Astrocyte (in vitro differentiated cells and primary cell): ENCODE measurements at regions not wholly inside any gene's neighbourhood (a gene's known extent, or its start where the extent isn't known, plus 50 kb on each side); places are given as distances from the start of the nearest gene placed in this dataset.
A peak's percentile ranks its signal among the peaks of the same experiment; 100 is the strongest.

ENCODE experiments used
- DNase-seq: peaks from one replicate; pipeline ENCODE4 v3.0.0-alpha.2; 2010; ENCODE audit warnings: low read depth
- FAIRE-seq: peaks from 2 replicates; lab custom pipeline; 2011; peaks lifted over from hg19 to GRCh38; lab: Jason Lieb, UNC
- H2AFZ ChIP-seq: 2 replicates; pipeline ENCODE4 v1.6.0; 2012; ENCODE audit warnings: low read depth, low read length, inconsistent platforms
- H3K27ac ChIP-seq: 2 replicates; pipeline ENCODE4 v1.5.1; 2011; ENCODE audit warnings: low read depth, low read length, inconsistent platforms
- H3K27me3 ChIP-seq: 2 replicates; pipeline ENCODE4 v1.6.0; 2011; ENCODE audit warnings: low read length, inconsistent platforms; ENCODE audit not compliant: insufficient read depth
- H3K36me3 ChIP-seq: 2 replicates; pipeline ENCODE4 v1.5.1; 2011; ENCODE audit warnings: low read length, inconsistent platforms; ENCODE audit not compliant: insufficient read depth
- H3K4me1 ChIP-seq: 2 replicates; pipeline ENCODE4 v1.5.1; 2011; ENCODE audit warnings: low read length, inconsistent platforms; ENCODE audit not compliant: insufficient read depth
- H3K4me2 ChIP-seq: 2 replicates; pipeline ENCODE4 v1.6.0; 2012; ENCODE audit warnings: low read length, inconsistent platforms
- H3K4me3 ChIP-seq: 2 replicates; pipeline ENCODE4 v1.5.1; 2011; ENCODE audit warnings: low read depth, mild to moderate bottlenecking, low read length, inconsistent platforms; ENCODE audit not compliant: insufficient read depth
- H3K79me2 ChIP-seq: 2 replicates; pipeline ENCODE4 v1.6.0; 2012; ENCODE audit warnings: mild to moderate bottlenecking, low read length, inconsistent platforms; ENCODE audit not compliant: insufficient read depth
- H3K9ac ChIP-seq: 2 replicates; pipeline ENCODE4 v1.6.0; 2012; ENCODE audit warnings: mild to moderate bottlenecking, low read length, inconsistent platforms
- H3K9me3 ChIP-seq: 2 replicates; pipeline ENCODE4 v1.5.1; 2012; ENCODE audit warnings: low read depth, mild to moderate bottlenecking, low read length, inconsistent platforms; ENCODE audit not compliant: insufficient read depth
- H4K20me1 ChIP-seq: 2 replicates; pipeline ENCODE4 v1.6.0; 2012; ENCODE audit warnings: low read length, inconsistent platforms; ENCODE audit not compliant: insufficient read depth
- H3K27ac Mint-ChIP-seq: one replicate; pipeline ENCODE4 v1.8.0; 2021; ENCODE audit warnings: mild to moderate bottlenecking, mixed read lengths; ENCODE audit not compliant: unreplicated experiment
- H3K27me3 Mint-ChIP-seq: one replicate; pipeline ENCODE4 v1.8.0; 2021; ENCODE audit warnings: low read depth, mixed read lengths; ENCODE audit not compliant: unreplicated experiment
- H3K36me3 Mint-ChIP-seq: one replicate; pipeline ENCODE4 v1.8.0; 2021; ENCODE audit warnings: low read depth, mixed read lengths; ENCODE audit not compliant: unreplicated experiment
- H3K4me1 Mint-ChIP-seq: one replicate; pipeline ENCODE4 v1.8.0; 2021; ENCODE audit warnings: low read depth, mixed read lengths; ENCODE audit not compliant: unreplicated experiment
- H3K4me3 Mint-ChIP-seq: one replicate; pipeline ENCODE4 v1.8.0; 2021; ENCODE audit warnings: mild to moderate bottlenecking, moderate library complexity, mixed read lengths; ENCODE audit not compliant: unreplicated experiment
- H3K9me3 Mint-ChIP-seq: one replicate; pipeline ENCODE4 v1.8.0; 2021; ENCODE audit warnings: mild to moderate bottlenecking, mixed read lengths; ENCODE audit not compliant: unreplicated experiment
- CTCF ChIP-seq: IDR thresholded peaks from 2 replicates; pipeline ENCODE4 v1.5.1; 2011; ENCODE audit warnings: low read depth, mild to moderate bottlenecking, inconsistent platforms, low read length, moderate library complexity; ENCODE audit not compliant: insufficient read depth
- EZH2 ChIP-seq: IDR thresholded peaks from 2 replicates; pipeline ENCODE4 v1.6.1; 2012; ENCODE audit warnings: mild to moderate bottlenecking, low read length, inconsistent platforms; ENCODE audit not compliant: insufficient read depth

- no peak overlapping the region for H3K4me2 ChIP-seq
- no peak overlapping the region for H2AFZ ChIP-seq
- DNase-seq (no peak), FAIRE-seq (peak; percentile 13)
- no peaks in the 10 kb centered on the region for H3K27me3 ChIP-seq
- peaks cover 33% of the 10 kb centered on the region for H3K4me1 ChIP-seq
- TF ChIP-seq EZH2, result no peak
- no peak for TF ChIP-seq CTCF
- no peaks in the 10 kb centered on the region for H3K9me3 ChIP-seq
- H3K9ac ChIP-seq, result no peak overlapping the region
- no peak overlapping the region for H3K4me3 ChIP-seq
- Mint-ChIP-seq H3K36me3 (no peaks in the 10 kb centered on the region), H3K4me1 (peaks cover 41% of the 10 kb centered on the region), H3K27me3 (no peaks in the 10 kb centered on the region), H3K27ac (peak overlapping the region; percentile 85), H3K9me3 (no peaks in the 10 kb centered on the region), H3K4me3 (no peak overlapping the region)
- no peak overlapping the region for H3K27ac ChIP-seq
- H4K20me1 ChIP-seq, result no peaks in the 10 kb centered on the region
- no peaks in the 10 kb centered on the region for H3K79me2 ChIP-seq
- H3K36me3 ChIP-seq, result no peaks in the 10 kb centered on the region
Observed at GRCh38 chr5:74544811-74545210, 95.7 kb downstream of the ENC1 start.

GRCh38 chr5:74543162-74543995 is 97.1 kb downstream of the ENC1 start:
- DNase-seq (peak; percentile 94), FAIRE-seq (peak; percentile 95)
- H3K4me1 Mint-ChIP-seq, result peaks cover 43% of the 10 kb centered on the region
- no peaks in the 10 kb centered on the region for H3K79me2 ChIP-seq
- H3K9me3 Mint-ChIP-seq, result no peaks in the 10 kb centered on the region
- H3K4me3 ChIP-seq, result peak overlapping the region; percentile 40
- H4K20me1 ChIP-seq, result no peaks in the 10 kb centered on the region
- peaks cover 33% of the 10 kb centered on the region for H3K4me1 ChIP-seq
- no peaks in the 10 kb centered on the region for H3K27me3 Mint-ChIP-seq
- peak overlapping the region; percentile 92 for H3K27ac ChIP-seq
- H3K9ac ChIP-seq, result peak overlapping the region; percentile 79
- H3K36me3 Mint-ChIP-seq, result no peaks in the 10 kb centered on the region
- peak overlapping the region; percentile 84 for H3K4me2 ChIP-seq
- H3K27ac Mint-ChIP-seq, result peak overlapping the region; percentile 97
- peak overlapping the region; percentile 51 for H2AFZ ChIP-seq
- no peaks in the 10 kb centered on the region for H3K9me3 ChIP-seq
- H3K36me3 ChIP-seq, result no peaks in the 10 kb centered on the region
- no peaks in the 10 kb centered on the region for H3K27me3 ChIP-seq
- TF ChIP-seq CTCF, result no peak
- no peak for TF ChIP-seq EZH2
- H3K4me3 Mint-ChIP-seq, result peak overlapping the region; percentile 31

GRCh38 chr5:74542482-74542881 is 98.0 kb downstream of the ENC1 start:
- FAIRE-seq, result no peak
- no peak overlapping the region for H3K4me3 ChIP-seq
- H3K36me3 ChIP-seq, result no peaks in the 10 kb centered on the region
- H4K20me1 ChIP-seq, result no peaks in the 10 kb centered on the region
- no peaks in the 10 kb centered on the region for H3K9me3 ChIP-seq
- Mint-ChIP-seq H3K9me3 (no peaks in the 10 kb centered on the region), H3K4me1 (peaks cover 46% of the 10 kb centered on the region), H3K27me3 (no peaks in the 10 kb centered on the region), H3K4me3 (no peak overlapping the region), H3K27ac (peak overlapping the region; percentile 75), H3K36me3 (no peaks in the 10 kb centered on the region)
- no peak overlapping the region for H2AFZ ChIP-seq
- no peaks in the 10 kb centered on the region for H3K27me3 ChIP-seq
- H3K9ac ChIP-seq, result peak overlapping the region; percentile 36
- peak; percentile 72 for DNase-seq
- no peaks in the 10 kb centered on the region for H3K79me2 ChIP-seq
- H3K4me2 ChIP-seq, result peak overlapping the region; percentile 84
- H3K4me1 ChIP-seq, result peaks cover 33% of the 10 kb centered on the region
- H3K27ac ChIP-seq, result peak overlapping the region; percentile 92
- TF ChIP-seq EZH2 (no peak), CTCF (no peak)
